ENCODE measurements at regions not wholly inside any gene's neighbourhood (a gene's known extent, or its start where the extent isn't known, plus 50 kb on each side); places are given as distances from the start of the nearest gene placed in this dataset.
"Not testable (repeated sequence)": the region's sequence is repeated elsewhere in the genome, so short reads cannot be mapped to it uniquely, and the experiment has no call there.

DNA sequence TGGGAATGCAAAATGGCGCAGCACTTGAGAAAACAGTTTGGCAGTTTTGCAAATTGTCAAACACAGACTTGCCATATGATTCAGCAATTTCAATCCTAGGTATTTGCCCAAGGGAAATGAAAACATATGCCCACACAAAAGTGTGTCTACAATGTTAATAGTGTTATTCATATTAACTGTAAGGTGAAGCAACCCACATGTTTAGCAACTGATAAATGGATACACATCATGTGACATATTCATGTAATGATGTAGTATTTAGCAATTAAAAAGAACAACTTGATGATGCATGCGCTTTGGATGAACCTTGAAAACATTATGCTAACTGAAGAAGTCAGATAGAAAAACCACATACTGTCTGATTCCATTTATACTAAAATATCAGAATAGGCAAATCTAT lies 539.0 kb upstream of the PPP2R3A start:
- peaks cover 3% of the 10 kb centered on the region for H3K27me3 Mint-ChIP-seq (ENCODE audit: insufficient read depth)
- H3K9me3 Mint-ChIP-seq, result peaks cover 3% of the 10 kb centered on the region

DNA sequence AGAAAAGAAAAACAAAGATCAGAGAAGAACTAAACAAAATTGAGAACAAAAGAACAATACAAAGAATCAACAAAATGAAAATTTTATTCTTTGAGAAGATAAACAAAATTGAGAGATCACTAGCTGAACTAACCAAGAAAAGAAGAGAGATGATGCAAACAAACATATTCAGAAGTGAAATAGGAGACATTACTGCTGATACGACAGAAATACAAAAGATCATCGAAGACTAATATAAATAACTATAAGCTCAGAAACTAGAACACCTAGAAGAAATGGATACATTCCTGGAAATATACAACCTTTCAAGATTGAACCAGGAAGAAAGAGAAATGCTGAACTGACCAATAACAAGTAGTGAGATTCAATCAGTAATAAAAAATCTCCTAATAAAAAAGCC lies 533.1 kb upstream of the PPP2R3A start:
- Mint-ChIP-seq H3K27me3 (ENCODE audit: insufficient read depth) (peaks cover 3% of the 10 kb centered on the region), H3K4me1 (ENCODE audit: low read depth) (no peaks in the 10 kb centered on the region), H3K27ac (no peak overlapping the region), H3K36me3 (ENCODE audit: low read depth) (no peaks in the 10 kb centered on the region), H3K9me3 (peaks cover 8% of the 10 kb centered on the region), H3K4me3 (no peak overlapping the region)
- DNase-seq (ENCODE audit: low spot score), result no peak
- intact Hi-C loops (cut with micrococcal nuclease), result no loop called here

More for the DNA sequence above, 539.0 kb upstream of the PPP2R3A start:
- intact Hi-C loops (cut with micrococcal nuclease), result no loop called here
- no peak overlapping the region for H3K27ac Mint-ChIP-seq
- no peaks in the 10 kb centered on the region for H3K4me1 Mint-ChIP-seq (ENCODE audit: low read depth)
- no peaks in the 10 kb centered on the region for H3K36me3 Mint-ChIP-seq (ENCODE audit: low read depth)
- H3K4me3 Mint-ChIP-seq, result no peak overlapping the region
- DNase-seq (ENCODE audit: low spot score), result no peak

DNA sequence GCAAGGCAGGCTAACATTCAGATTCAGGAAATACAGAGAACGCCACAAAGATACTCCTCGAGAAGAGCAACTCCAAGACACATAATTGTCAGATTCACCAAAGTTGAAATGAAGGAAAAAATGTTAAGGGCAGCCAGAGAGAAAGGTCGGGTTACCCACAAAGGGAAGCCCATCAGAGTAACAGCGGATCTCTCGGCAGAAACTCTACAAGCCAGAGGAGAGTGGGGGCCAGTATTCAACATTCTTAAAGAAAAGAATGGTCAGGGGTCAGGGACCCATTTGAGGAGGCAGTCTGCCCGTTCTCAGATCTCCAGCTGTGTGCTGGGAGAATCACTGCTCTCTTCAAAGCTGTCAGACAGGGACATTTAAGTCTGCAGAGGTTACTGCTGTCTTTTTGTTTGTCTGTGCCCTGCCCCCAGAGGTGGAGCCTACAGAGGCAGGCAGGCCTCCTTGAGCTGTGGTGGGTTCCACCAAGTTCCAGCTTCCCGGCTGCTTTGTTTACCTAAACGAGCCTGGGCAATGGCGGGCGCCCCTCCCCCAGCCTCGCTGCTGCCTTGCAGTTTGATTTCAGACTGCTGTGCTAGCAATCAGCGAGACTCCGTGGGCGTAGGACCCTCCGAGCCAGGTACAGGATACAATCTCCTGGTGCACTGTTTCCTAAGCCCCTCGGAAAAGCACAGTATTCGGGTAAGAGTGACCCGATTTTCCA lies 526.5 kb upstream of the PPP2R3A start:
- H3K4me1 Mint-ChIP-seq (ENCODE audit: low read depth); H3K27ac Mint-ChIP-seq; DNase-seq (ENCODE audit: low spot score); H3K4me3 Mint-ChIP-seq; H3K36me3 Mint-ChIP-seq (ENCODE audit: low read depth); H3K9me3 Mint-ChIP-seq; H3K27me3 Mint-ChIP-seq (ENCODE audit: insufficient read depth); intact Hi-C loops (cut with micrococcal nuclease): not testable (repeated sequence)

GRCh38 chr3:135439632-135440031 lies 525.9 kb upstream of the PPP2R3A start:
- H3K27me3 Mint-ChIP-seq (ENCODE audit: insufficient read depth); intact Hi-C loops (cut with micrococcal nuclease); H3K9me3 Mint-ChIP-seq; H3K27ac Mint-ChIP-seq; DNase-seq (ENCODE audit: low spot score); H3K4me1 Mint-ChIP-seq (ENCODE audit: low read depth); H3K36me3 Mint-ChIP-seq (ENCODE audit: low read depth); H3K4me3 Mint-ChIP-seq: not testable (repeated sequence)

DNA sequence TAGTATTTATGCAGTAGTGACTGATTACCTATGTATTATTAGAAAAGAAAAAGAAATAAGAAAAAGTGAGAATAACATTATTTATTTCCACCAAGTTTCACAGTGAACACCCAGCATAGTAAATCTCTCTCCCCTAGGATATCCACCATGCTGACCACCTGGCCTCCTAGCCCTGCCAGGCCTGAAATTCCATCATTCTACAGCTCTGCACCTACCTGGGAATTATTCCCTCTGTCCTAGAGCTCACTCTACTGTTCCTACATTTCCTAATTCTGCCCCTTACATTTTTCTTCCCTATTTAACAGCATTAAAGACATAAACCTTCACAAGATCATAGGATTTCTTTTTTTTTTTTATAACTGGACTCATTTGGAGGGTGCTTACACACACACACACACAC lies 525.3 kb upstream of the PPP2R3A start:
- intact Hi-C loops (cut with micrococcal nuclease), result no loop called here
- Mint-ChIP-seq H3K9me3 (peaks cover 4% of the 10 kb centered on the region), H3K27me3 (ENCODE audit: insufficient read depth) (no peaks in the 10 kb centered on the region), H3K27ac (no peak overlapping the region), H3K4me1 (ENCODE audit: low read depth) (no peaks in the 10 kb centered on the region), H3K4me3 (no peak overlapping the region), H3K36me3 (ENCODE audit: low read depth) (no peaks in the 10 kb centered on the region)
- no peak for DNase-seq (ENCODE audit: low spot score)

GRCh38 chr3:135440746-135441145 lies 524.8 kb upstream of the PPP2R3A start:
- Mint-ChIP-seq H3K9me3 (peaks cover 4% of the 10 kb centered on the region), H3K27ac (no peak overlapping the region), H3K36me3 (ENCODE audit: low read depth) (no peaks in the 10 kb centered on the region), H3K27me3 (ENCODE audit: insufficient read depth) (no peaks in the 10 kb centered on the region), H3K4me1 (ENCODE audit: low read depth) (no peaks in the 10 kb centered on the region), H3K4me3 (no peak overlapping the region)
- intact Hi-C loops (cut with micrococcal nuclease), result no loop called here
- DNase-seq (ENCODE audit: low spot score), result no peak

- Mint-ChIP-seq H3K4me3 (no peak overlapping the region), H3K27me3 (ENCODE audit: insufficient read depth) (no peaks in the 10 kb centered on the region), H3K36me3 (ENCODE audit: low read depth) (no peaks in the 10 kb centered on the region), H3K27ac (no peak overlapping the region), H3K9me3 (peaks cover 4% of the 10 kb centered on the region), H3K4me1 (ENCODE audit: low read depth) (no peaks in the 10 kb centered on the region)
- intact Hi-C loops (cut with micrococcal nuclease), result no loop called here
- DNase-seq (ENCODE audit: low spot score), result no peak
Observed at GRCh38 chr3:135444058-135444457, 521.5 kb upstream of the PPP2R3A start.

DNA sequence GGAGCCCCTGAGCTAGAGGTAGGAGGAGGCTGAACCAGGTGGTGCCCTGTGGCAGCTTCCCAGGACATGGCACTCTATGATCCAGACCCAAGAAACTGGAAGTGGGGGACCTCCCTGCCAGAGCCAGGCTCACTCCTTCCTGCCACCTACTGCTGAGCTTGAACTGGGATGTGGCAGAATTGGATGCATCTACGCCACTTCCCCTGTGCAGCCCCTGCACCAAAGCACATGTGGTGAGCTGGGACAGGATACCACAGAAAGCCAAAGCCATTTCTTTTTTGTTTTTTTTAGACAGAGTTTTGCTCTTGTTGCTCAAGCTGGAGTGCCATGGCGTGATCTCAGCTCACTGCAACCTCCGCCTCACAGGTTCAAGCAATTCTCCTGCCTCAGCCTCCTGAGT lies 518.0 kb upstream of the PPP2R3A start:
- Mint-ChIP-seq H3K4me1 (ENCODE audit: low read depth) (no peaks in the 10 kb centered on the region), H3K27me3 (ENCODE audit: insufficient read depth) (no peaks in the 10 kb centered on the region), H3K4me3 (no peak overlapping the region), H3K27ac (no peak overlapping the region), H3K36me3 (ENCODE audit: low read depth) (no peaks in the 10 kb centered on the region), H3K9me3 (peaks cover 4% of the 10 kb centered on the region)
- no peak for DNase-seq (ENCODE audit: low spot score)
- intact Hi-C loops (cut with micrococcal nuclease), result no loop called here

- Mint-ChIP-seq H3K36me3 (ENCODE audit: low read depth) (no peaks in the 10 kb centered on the region), H3K27me3 (ENCODE audit: insufficient read depth) (no peaks in the 10 kb centered on the region), H3K4me1 (ENCODE audit: low read depth) (no peaks in the 10 kb centered on the region), H3K9me3 (no peaks in the 10 kb centered on the region), H3K27ac (no peak overlapping the region), H3K4me3 (no peak overlapping the region)
- intact Hi-C loops (cut with micrococcal nuclease), result no loop called here
- no peak for DNase-seq (ENCODE audit: low spot score)
Observed at GRCh38 chr3:135448520-135448919, 517.0 kb upstream of the PPP2R3A start.

GRCh38 chr3:135449046-135449445 lies 516.5 kb upstream of the PPP2R3A start:
- no peaks in the 10 kb centered on the region for H3K4me1 Mint-ChIP-seq (ENCODE audit: low read depth)
- H3K27ac Mint-ChIP-seq, result no peak overlapping the region
- intact Hi-C loops (cut with micrococcal nuclease), result no loop called here
- no peak for DNase-seq (ENCODE audit: low spot score)
- H3K4me3 Mint-ChIP-seq, result no peak overlapping the region
- no peaks in the 10 kb centered on the region for H3K27me3 Mint-ChIP-seq (ENCODE audit: insufficient read depth)
- no peaks in the 10 kb centered on the region for H3K36me3 Mint-ChIP-seq (ENCODE audit: low read depth)
- H3K9me3 Mint-ChIP-seq, result no peaks in the 10 kb centered on the region

DNA sequence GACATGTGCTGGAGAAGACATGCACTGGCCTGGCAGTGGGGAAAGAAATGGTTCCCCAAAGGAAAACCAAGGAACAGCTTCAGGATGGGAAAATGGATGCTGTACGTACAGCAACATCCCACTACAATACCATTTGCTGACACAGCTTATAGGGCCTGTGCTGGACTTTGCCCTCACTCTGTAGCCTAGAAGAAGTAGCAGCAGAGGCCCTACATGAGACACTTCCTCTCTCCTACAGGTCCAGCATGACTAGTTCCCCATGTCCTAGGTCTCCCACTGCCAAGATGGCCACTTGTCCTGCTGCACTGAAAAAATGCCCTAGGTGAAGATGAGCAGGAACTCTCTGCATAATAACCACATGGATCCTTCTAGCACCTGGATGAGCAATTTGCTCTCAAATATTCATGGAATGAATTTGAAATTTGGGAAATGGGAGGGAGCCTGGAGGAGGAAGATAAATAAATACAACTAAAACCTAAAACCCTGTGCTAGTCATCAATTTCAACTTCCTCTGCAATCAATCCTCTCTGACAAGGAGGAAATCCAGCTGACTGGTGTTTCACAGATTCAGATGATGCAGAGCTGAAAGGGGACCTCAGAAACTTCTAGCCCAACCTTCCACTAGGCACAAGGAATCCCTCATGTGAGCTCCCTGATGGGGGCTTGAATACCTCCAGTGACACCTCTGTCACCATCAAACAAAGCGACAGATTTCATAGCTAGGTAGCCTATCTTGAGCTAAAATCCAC lies 514.3 kb upstream of the PPP2R3A start:
- H3K4me3 Mint-ChIP-seq, result no peak overlapping the region
- no peak overlapping the region for H3K27ac Mint-ChIP-seq
- intact Hi-C loops (cut with micrococcal nuclease), result no loop called here
- no peak for DNase-seq (ENCODE audit: low spot score)
- no peaks in the 10 kb centered on the region for H3K4me1 Mint-ChIP-seq (ENCODE audit: low read depth)
- H3K9me3 Mint-ChIP-seq, result no peaks in the 10 kb centered on the region
- no peaks in the 10 kb centered on the region for H3K36me3 Mint-ChIP-seq (ENCODE audit: low read depth)
- H3K27me3 Mint-ChIP-seq (ENCODE audit: insufficient read depth), result no peaks in the 10 kb centered on the region

DNA sequence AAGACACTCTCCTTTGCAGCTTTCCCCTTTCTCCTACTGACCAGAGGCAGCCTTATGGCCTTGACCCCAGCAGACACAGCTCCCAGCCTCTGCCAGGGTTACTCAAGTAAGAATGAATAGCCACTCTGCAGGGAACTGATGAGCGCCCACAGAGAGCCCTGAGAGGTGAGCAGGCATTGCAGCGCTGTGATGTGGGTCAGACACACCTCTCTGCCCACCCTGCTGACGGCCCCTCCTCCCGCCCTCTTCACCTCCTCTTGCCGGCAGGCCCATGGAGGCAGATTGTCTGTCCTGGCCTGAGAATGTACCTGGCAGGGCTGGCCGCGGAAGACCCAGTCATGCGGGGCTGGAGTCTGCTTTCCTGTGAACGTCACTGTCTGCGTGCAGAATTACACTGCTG lies 512.6 kb upstream of the PPP2R3A start:
- no peaks in the 10 kb centered on the region for H3K4me1 Mint-ChIP-seq (ENCODE audit: low read depth)
- intact Hi-C loops (cut with micrococcal nuclease), result no loop called here
- no peak for DNase-seq (ENCODE audit: low spot score)
- no peak overlapping the region for H3K4me3 Mint-ChIP-seq
- no peaks in the 10 kb centered on the region for H3K36me3 Mint-ChIP-seq (ENCODE audit: low read depth)
- H3K9me3 Mint-ChIP-seq, result no peaks in the 10 kb centered on the region
- no peaks in the 10 kb centered on the region for H3K27me3 Mint-ChIP-seq (ENCODE audit: insufficient read depth)
- H3K27ac Mint-ChIP-seq, result no peak overlapping the region

GRCh38 chr3:135453326-135453725 lies 512.2 kb upstream of the PPP2R3A start:
- intact Hi-C loops (cut with micrococcal nuclease), result no loop called here
- no peaks in the 10 kb centered on the region for H3K27me3 Mint-ChIP-seq (ENCODE audit: insufficient read depth)

More at GRCh38 chr3:135453326-135453725, 512.2 kb upstream of the PPP2R3A start:
- Mint-ChIP-seq H3K36me3 (ENCODE audit: low read depth) (no peaks in the 10 kb centered on the region), H3K9me3 (no peaks in the 10 kb centered on the region), H3K27ac (no peak overlapping the region), H3K4me3 (no peak overlapping the region), H3K4me1 (ENCODE audit: low read depth) (no peaks in the 10 kb centered on the region)
- no peak for DNase-seq (ENCODE audit: low spot score)
